PFSK-1 (cell line): ENCODE measurements at regions not wholly inside any gene's neighbourhood (a gene's known extent, or its start where the extent isn't known, plus 50 kb on each side); places are given as distances from the start of the nearest gene placed in this dataset.

Experiments used
- FOXP2 ChIP-seq: optimal IDR thresholded peaks from 2 replicates; pipeline ENCODE3; 2011; ENCODE audit warnings: borderline replicate concordance, control low read depth, inconsistent platforms; ENCODE audit not compliant: insufficient read depth; ENCODE audit errors: extremely low read length, extremely low read depth
- POLR2AphosphoS5 ChIP-seq: IDR thresholded peaks from 2 replicates; pipeline ENCODE4 v1.6.1; 2012; ENCODE audit warnings: low read depth, mild to moderate bottlenecking, control low read depth, low read length, moderate library complexity
- SIN3A ChIP-seq: IDR thresholded peaks from 2 replicates; pipeline ENCODE4 v1.6.1; 2012; ENCODE audit warnings: mild to moderate bottlenecking, low read length, moderate library complexity, borderline replicate concordance; ENCODE audit not compliant: insufficient read depth
- TAF1 ChIP-seq: IDR thresholded peaks from 2 replicates; pipeline ENCODE4 v1.6.1; 2012; ENCODE audit warnings: low read length, control low read depth, borderline replicate concordance; ENCODE audit not compliant: insufficient read depth
- TF ChIP-seq, protein P1 (sequence below), 2 experiments: IDR thresholded peaks; 2 replicates each; pipeline versions ENCODE4 v1.6.1 to v1.8.0; 2011 to 2012; ENCODE audit warnings: low read depth in 2 of 2, low read length in 2 of 2, control low read depth in 1 of 2, inconsistent platforms in 1 of 2, mild to moderate bottlenecking in 1 of 2, moderate library complexity in 1 of 2; ENCODE audit not compliant: insufficient read depth in 1 of 2

- TF ChIP-seq FOXP2 (no peak), SIN3A (no peak)
- TF ChIP-seq, protein P1, sequence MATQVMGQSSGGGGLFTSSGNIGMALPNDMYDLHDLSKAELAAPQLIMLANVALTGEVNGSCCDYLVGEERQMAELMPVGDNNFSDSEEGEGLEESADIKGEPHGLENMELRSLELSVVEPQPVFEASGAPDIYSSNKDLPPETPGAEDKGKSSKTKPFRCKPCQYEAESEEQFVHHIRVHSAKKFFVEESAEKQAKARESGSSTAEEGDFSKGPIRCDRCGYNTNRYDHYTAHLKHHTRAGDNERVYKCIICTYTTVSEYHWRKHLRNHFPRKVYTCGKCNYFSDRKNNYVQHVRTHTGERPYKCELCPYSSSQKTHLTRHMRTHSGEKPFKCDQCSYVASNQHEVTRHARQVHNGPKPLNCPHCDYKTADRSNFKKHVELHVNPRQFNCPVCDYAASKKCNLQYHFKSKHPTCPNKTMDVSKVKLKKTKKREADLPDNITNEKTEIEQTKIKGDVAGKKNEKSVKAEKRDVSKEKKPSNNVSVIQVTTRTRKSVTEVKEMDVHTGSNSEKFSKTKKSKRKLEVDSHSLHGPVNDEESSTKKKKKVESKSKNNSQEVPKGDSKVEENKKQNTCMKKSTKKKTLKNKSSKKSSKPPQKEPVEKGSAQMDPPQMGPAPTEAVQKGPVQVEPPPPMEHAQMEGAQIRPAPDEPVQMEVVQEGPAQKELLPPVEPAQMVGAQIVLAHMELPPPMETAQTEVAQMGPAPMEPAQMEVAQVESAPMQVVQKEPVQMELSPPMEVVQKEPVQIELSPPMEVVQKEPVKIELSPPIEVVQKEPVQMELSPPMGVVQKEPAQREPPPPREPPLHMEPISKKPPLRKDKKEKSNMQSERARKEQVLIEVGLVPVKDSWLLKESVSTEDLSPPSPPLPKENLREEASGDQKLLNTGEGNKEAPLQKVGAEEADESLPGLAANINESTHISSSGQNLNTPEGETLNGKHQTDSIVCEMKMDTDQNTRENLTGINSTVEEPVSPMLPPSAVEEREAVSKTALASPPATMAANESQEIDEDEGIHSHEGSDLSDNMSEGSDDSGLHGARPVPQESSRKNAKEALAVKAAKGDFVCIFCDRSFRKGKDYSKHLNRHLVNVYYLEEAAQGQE (IDR thresholded peaks at IDR 0.05; ENCODE audit: insufficient read depth in 1 of 2, low read depth in 2 of 2, low read length in 2 of 2), result no peak
Observed at GRCh38 chr16:9141813-9142212, 50.4 kb downstream of the HAPSTR1 start.

GRCh38 chr16:9144106-9144505 lies 52.7 kb downstream of the HAPSTR1 start:
- TF ChIP-seq POLR2AphosphoS5 (no peak), TAF1 (no peak), FOXP2 (no peak), SIN3A (no peak)
- TF ChIP-seq, protein P1 (IDR thresholded peaks at IDR 0.05; ENCODE audit: insufficient read depth in 1 of 2, low read depth in 2 of 2, low read length in 2 of 2), result no peak

DNA sequence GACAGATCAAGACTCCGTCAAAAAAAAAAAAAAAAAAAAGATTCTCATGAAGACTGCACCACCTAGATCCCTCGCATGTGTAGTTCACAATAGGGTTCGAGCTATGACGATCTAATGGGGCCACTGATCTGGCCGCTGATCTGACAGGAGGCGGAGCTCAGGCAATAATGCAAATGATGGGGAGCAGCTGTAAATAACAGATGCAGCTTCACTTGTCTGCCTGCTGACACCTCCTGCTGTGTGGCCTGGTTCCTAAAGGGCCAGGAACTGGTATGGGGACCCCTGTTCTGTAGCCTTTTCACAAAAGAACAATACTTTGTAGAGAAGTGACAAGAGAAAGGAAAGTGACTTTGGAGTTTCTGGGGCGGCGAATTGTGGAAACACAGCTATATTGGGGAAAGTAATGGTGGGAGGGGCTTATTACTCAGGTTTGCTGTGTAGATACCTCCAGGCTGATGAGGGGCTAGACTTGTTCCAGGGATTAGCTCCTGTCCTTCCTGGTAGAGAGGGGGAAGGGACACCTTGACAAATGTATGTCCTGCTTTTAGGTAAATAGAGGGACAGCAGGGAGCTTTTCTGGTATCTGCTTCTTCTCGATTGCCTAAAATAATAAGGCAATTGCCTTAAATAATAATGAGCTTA lies 57.1 kb downstream of the HAPSTR1 start:
- TF ChIP-seq TAF1, result no peak
- TF ChIP-seq, protein P1 (IDR thresholded peaks at IDR 0.05; ENCODE audit: insufficient read depth in 1 of 2, low read depth in 2 of 2, low read length in 2 of 2), result no peak
- no peak for TF ChIP-seq POLR2AphosphoS5
- TF ChIP-seq FOXP2, result no peak
- no peak for TF ChIP-seq SIN3A

DNA sequence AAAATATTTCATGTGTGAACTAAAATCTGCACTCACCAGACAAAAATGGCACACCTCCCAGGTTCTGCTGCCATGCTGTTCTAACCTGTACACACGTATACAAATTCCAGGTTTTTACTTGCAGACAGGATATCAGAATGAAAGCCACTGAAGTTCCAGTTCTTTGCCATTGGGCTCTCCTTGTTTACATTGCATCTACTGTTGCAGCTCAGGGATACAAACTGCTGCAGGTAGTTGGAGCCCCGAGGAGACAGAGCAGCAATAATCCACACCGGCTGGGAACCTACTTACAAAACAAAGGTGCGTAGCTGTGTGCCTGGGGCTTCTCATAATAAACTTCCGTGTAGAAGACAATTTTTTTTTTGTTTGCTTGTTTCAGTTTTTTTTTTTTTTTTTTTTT lies 59.6 kb downstream of the HAPSTR1 start:
- TF ChIP-seq SIN3A, result no peak
- no peak for TF ChIP-seq TAF1
- TF ChIP-seq POLR2AphosphoS5, result no peak
- TF ChIP-seq, protein P1 (IDR thresholded peaks at IDR 0.05; ENCODE audit: insufficient read depth in 1 of 2, low read depth in 2 of 2, low read length in 2 of 2), result no peak
- no peak for TF ChIP-seq FOXP2

DNA sequence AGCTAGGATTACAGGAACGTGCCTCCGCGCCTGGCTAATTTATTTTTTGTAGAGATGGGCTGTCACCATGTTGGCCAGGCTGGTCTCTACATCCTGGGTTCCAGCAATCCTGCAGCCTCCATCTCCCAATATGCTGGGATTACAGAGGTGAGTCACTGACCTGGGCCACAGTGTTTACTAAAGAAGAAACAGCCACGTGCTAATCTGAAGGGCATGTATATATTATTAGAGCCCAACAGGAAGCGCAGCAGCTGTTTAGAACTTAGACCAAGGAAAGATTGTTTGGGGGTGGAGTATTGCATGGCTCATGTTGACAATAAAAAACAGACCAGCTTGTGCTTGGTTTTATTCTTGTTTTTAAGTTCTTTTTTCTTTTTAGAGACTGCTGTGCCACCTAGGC lies 60.2 kb downstream of the HAPSTR1 start:
- no peak for TF ChIP-seq TAF1
- TF ChIP-seq POLR2AphosphoS5, result no peak
- TF ChIP-seq SIN3A, result no peak
- no peak for TF ChIP-seq FOXP2
- TF ChIP-seq, protein P1 (IDR thresholded peaks at IDR 0.05; ENCODE audit: insufficient read depth in 1 of 2, low read depth in 2 of 2, low read length in 2 of 2), result no peak
